HG03521 (cell line): ENCODE measurements at regions not wholly inside any gene's neighbourhood (a gene's known extent, or its start where the extent isn't known, plus 50 kb on each side); places are given as distances from the start of the nearest gene placed in this dataset.

Source experiments
- ATAC-seq: cut with Tn5 transposase; IDR thresholded peaks from one replicate; pipeline ENCODE4 v1.9.1; 2021; ENCODE audit warnings: mild to moderate bottlenecking, moderate library complexity; ENCODE audit not compliant: unreplicated experiment

GRCh38 chrX:11949291-11949690, 189.0 kb upstream of the FRMPD4 start:
- no peak for ATAC-seq

- no peak for ATAC-seq
These were observed 186.0 kb upstream of the FRMPD4 start for GRCh38 chrX:11952176-11952720.

- ATAC-seq: no peak
These were observed 184.7 kb upstream of the FRMPD4 start for GRCh38 chrX:11953615-11954014.

GRCh38 chrX:11954176-11954575, 184.1 kb upstream of the FRMPD4 start:
- no peak for ATAC-seq

- ATAC-seq: no peak
These were observed 178.2 kb upstream of the FRMPD4 start for GRCh38 chrX:11960031-11960430.

- no peak for ATAC-seq
These were observed 172.8 kb upstream of the FRMPD4 start for GRCh38 chrX:11965436-11965835.

- ATAC-seq: no peak
These were observed 170.0 kb upstream of the FRMPD4 start for GRCh38 chrX:11967986-11968869.

GRCh38 chrX:11968991-11969390, 169.3 kb upstream of the FRMPD4 start:
- no peak for ATAC-seq

GRCh38 chrX:11970578-11971359, 167.5 kb upstream of the FRMPD4 start:
- ATAC-seq: no peak

GRCh38 chrX:11976663-11977062, 161.6 kb upstream of the FRMPD4 start:
- ATAC-seq: no peak

GRCh38 chrX:11992271-11992670, 146.0 kb upstream of the FRMPD4 start:
- ATAC-seq: no peak

- ATAC-seq: no peak
These were observed 143.1 kb upstream of the FRMPD4 start for GRCh38 chrX:11995146-11995545.

- no peak for ATAC-seq
These were observed 141.5 kb upstream of the FRMPD4 start for GRCh38 chrX:11996810-11997209.

GRCh38 chrX:11998944-11999343, 139.3 kb upstream of the FRMPD4 start:
- ATAC-seq: no peak

- no peak for ATAC-seq
These were observed 135.4 kb upstream of the FRMPD4 start for GRCh38 chrX:12002876-12003275.

- ATAC-seq: no peak
These were observed 130.4 kb upstream of the FRMPD4 start for GRCh38 chrX:12007881-12008280.

- ATAC-seq: no peak
These were observed 127.8 kb upstream of the FRMPD4 start for GRCh38 chrX:12010436-12010835.

GRCh38 chrX:12011075-12011474, 127.2 kb upstream of the FRMPD4 start:
- no peak for ATAC-seq

GRCh38 chrX:12013211-12013618, 125.1 kb upstream of the FRMPD4 start:
- no peak for ATAC-seq

- ATAC-seq: no peak
These were observed 116.6 kb upstream of the FRMPD4 start for GRCh38 chrX:12021698-12022097.

GRCh38 chrX:12026481-12026880, 111.8 kb upstream of the FRMPD4 start:
- ATAC-seq: no peak

- no peak for ATAC-seq
These were observed 106.2 kb upstream of the FRMPD4 start for GRCh38 chrX:12032082-12032481.
